HG03432 (cell line): ENCODE measurements at regions not wholly inside any gene's neighbourhood (a gene's known extent, or its start where the extent isn't known, plus 50 kb on each side); places are given as distances from the start of the nearest gene placed in this dataset.
"Not testable (repeated sequence)": the region's sequence is repeated elsewhere in the genome, so short reads cannot be mapped to it uniquely, and the experiment has no call there.

ENCODE experiments used
- ATAC-seq: cut with Tn5 transposase; IDR thresholded peaks from one replicate; pipeline ENCODE4 v1.9.1; 2021; ENCODE audit warnings: mild to moderate bottlenecking, moderate library complexity; ENCODE audit not compliant: unreplicated experiment

GRCh38 chr13:61358599-61358998 is 57.0 kb downstream of the PCDH20 start:
- no peak for ATAC-seq

- ATAC-seq, result no peak
Observed at GRCh38 chr13:61350341-61350740, 65.3 kb downstream of the PCDH20 start.

GRCh38 chr13:61339054-61339621 is 76.5 kb downstream of the PCDH20 start:
- ATAC-seq, result no peak

GRCh38 chr13:61316647-61317046 is 99.0 kb downstream of the PCDH20 start:
- ATAC-seq, result no peak

GRCh38 chr13:61294467-61295191 is 121.0 kb downstream of the PCDH20 start:
- no peak for ATAC-seq

- ATAC-seq, result no peak
Observed at GRCh38 chr13:61286148-61286745, 129.4 kb downstream of the PCDH20 start.

GRCh38 chr13:61277586-61278276 is 137.9 kb downstream of the PCDH20 start:
- ATAC-seq, result no peak

GRCh38 chr13:61277088-61277487 is 138.6 kb downstream of the PCDH20 start:
- no peak for ATAC-seq

GRCh38 chr13:61276401-61276800 is 139.2 kb downstream of the PCDH20 start:
- no peak for ATAC-seq

- no peak for ATAC-seq
Observed at GRCh38 chr13:61275736-61276135, 139.9 kb downstream of the PCDH20 start.

GRCh38 chr13:61275251-61275650 is 140.4 kb downstream of the PCDH20 start:
- no peak for ATAC-seq

GRCh38 chr13:61266896-61267295 is 148.8 kb downstream of the PCDH20 start:
- ATAC-seq, result not testable (repeated sequence)

GRCh38 chr13:61261746-61262472 is 153.7 kb downstream of the PCDH20 start:
- ATAC-seq, result no peak

- peak; percentile 66 for ATAC-seq
Observed at GRCh38 chr13:61258185-61258584, 157.5 kb downstream of the PCDH20 start.

GRCh38 chr13:61255040-61255796 is 160.4 kb downstream of the PCDH20 start:
- ATAC-seq, result no peak

GRCh38 chr13:61253105-61253877 is 162.4 kb downstream of the PCDH20 start:
- peak; percentile 81 for ATAC-seq

GRCh38 chr13:61252213-61252612 is 163.4 kb downstream of the PCDH20 start:
- ATAC-seq, result no peak

GRCh38 chr13:61247149-61247936 is 168.3 kb downstream of the PCDH20 start:
- ATAC-seq, result peak; percentile 97

- no peak for ATAC-seq
Observed at GRCh38 chr13:61246351-61246750, 169.3 kb downstream of the PCDH20 start.
